22Rv1 (cell line): ENCODE measurements at regions not wholly inside any gene's neighbourhood (a gene's known extent, or its start where the extent isn't known, plus 50 kb on each side); places are given as distances from the start of the nearest gene placed in this dataset.

Experiments used
- ZFX ChIP-seq: fragments of 450-650 bp; IDR thresholded peaks from 2 replicates; pipeline ENCODE4 v1.6.1; 2017; ENCODE audit warnings: antibody characterized with exemption, borderline replicate concordance
- TF ChIP-seq, protein P1 (sequence below): fragments of 450-650 bp; IDR thresholded peaks from 2 replicates; pipeline ENCODE4 v1.5.1; 2017; ENCODE audit warnings: mild to moderate bottlenecking

DNA sequence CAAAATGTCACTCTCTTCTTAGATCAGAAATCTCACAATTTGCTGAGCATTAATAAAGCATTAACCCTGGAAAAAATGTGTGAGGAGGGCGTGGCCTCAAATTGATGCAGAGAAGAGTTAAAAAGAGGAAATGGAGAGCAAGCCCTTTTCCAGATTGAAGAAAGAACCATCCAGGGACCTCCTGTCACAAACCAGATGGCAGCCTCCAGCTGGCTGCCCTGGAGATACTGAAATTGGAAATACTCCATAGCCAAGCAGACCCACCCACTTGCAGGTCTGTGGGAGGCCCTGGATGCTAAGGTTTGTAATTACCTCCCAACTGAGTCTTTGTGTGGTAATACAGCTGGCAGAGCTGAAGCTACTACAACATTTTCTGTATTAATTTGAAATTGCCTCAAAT lies 214.9 kb downstream of the IL20RB start:
- TF ChIP-seq, protein P1, sequence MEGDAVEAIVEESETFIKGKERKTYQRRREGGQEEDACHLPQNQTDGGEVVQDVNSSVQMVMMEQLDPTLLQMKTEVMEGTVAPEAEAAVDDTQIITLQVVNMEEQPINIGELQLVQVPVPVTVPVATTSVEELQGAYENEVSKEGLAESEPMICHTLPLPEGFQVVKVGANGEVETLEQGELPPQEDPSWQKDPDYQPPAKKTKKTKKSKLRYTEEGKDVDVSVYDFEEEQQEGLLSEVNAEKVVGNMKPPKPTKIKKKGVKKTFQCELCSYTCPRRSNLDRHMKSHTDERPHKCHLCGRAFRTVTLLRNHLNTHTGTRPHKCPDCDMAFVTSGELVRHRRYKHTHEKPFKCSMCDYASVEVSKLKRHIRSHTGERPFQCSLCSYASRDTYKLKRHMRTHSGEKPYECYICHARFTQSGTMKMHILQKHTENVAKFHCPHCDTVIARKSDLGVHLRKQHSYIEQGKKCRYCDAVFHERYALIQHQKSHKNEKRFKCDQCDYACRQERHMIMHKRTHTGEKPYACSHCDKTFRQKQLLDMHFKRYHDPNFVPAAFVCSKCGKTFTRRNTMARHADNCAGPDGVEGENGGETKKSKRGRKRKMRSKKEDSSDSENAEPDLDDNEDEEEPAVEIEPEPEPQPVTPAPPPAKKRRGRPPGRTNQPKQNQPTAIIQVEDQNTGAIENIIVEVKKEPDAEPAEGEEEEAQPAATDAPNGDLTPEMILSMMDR, result no peak
- TF ChIP-seq ZFX, result no peak
